Smooth muscle cell (in vitro differentiated cells): ENCODE measurements at regions not wholly inside any gene's neighbourhood (a gene's known extent, or its start where the extent isn't known, plus 50 kb on each side); places are given as distances from the start of the nearest gene placed in this dataset.
A peak's percentile ranks its signal among the peaks of the same experiment; 100 is the strongest.

ENCODE experiments used
- DNase-seq: peaks from one replicate; lab custom pipeline; 2025; ENCODE audit not compliant: unreplicated experiment; lab: John Stamatoyannopoulos, UW
- H2AFZ ChIP-seq: fragments of 200-600 bp; sonication (generic); 2 replicates; pipeline ENCODE4 v1.6.0; 2016; ENCODE audit warnings: antibody characterized with exemption, low read depth, mild to moderate bottlenecking
- H3F3A ChIP-seq: fragments of 200-600 bp; sonication (generic); 2 replicates; pipeline ENCODE4 v1.6.0; 2017; ENCODE audit warnings: antibody characterized with exemption, low read depth
- H3K27ac ChIP-seq: fragments of 200-600 bp; sonication (generic); 2 replicates; pipeline ENCODE4 v1.5.1; 2016; ENCODE audit warnings: low read depth, mild to moderate bottlenecking
- H3K27me3 ChIP-seq: fragments of 200-600 bp; sonication (generic); 2 replicates; pipeline ENCODE4 v1.6.1; 2016; ENCODE audit warnings: low read depth, mild to moderate bottlenecking
- H3K36me3 ChIP-seq: fragments of 200-600 bp; sonication (generic); 2 replicates; pipeline ENCODE4 v1.5.1; 2016; ENCODE audit warnings: low read depth
- H3K4me1 ChIP-seq: fragments of 200-600 bp; sonication (generic); 2 replicates; pipeline ENCODE4 v1.5.1; 2016; ENCODE audit warnings: low read depth
- H3K4me2 ChIP-seq: fragments of 200-600 bp; sonication (generic); 2 replicates; pipeline ENCODE4 v1.6.0; 2016; ENCODE audit warnings: mild to moderate bottlenecking
- H3K4me3 ChIP-seq: fragments of 200-600 bp; sonication (generic); 2 replicates; pipeline ENCODE4 v1.5.1; 2016; ENCODE audit warnings: mild to moderate bottlenecking
- H3K79me2 ChIP-seq: fragments of 200-600 bp; sonication (generic); 2 replicates; pipeline ENCODE4 v1.6.0; 2016; ENCODE audit warnings: low read depth, mild to moderate bottlenecking
- H3K9ac ChIP-seq: fragments of 200-600 bp; sonication (generic); 2 replicates; pipeline ENCODE4 v1.6.0; 2016; ENCODE audit warnings: low read depth
- H3K9me3 ChIP-seq: fragments of 200-600 bp; sonication (generic); replicated peaks from 2 replicates; pipeline ENCODE4 v1.5.1; 2016; ENCODE audit warnings: low read depth
- H4K20me1 ChIP-seq: fragments of 200-600 bp; sonication (generic); 2 replicates; pipeline ENCODE4 v1.6.0; 2016; ENCODE audit warnings: low read depth
- CTCF ChIP-seq: fragments of 200-600 bp; sonication (generic); IDR thresholded peaks from 2 replicates; pipeline ENCODE4 v1.5.1; 2017; ENCODE audit warnings: borderline replicate concordance, mild to moderate bottlenecking, antibody characterized with exemption; ENCODE audit not compliant: insufficient read depth, poor library complexity, severe bottlenecking
- WGBS: methylation state at CpG from one replicate; pipeline ENCODE4 v1.1.7; 2016; ENCODE audit warnings: low lambda C conversion rate; 5-methylcytosine and 5-hydroxymethylcytosine counted together

GRCh38 chr1:9179463-9180110, 50.7 kb upstream of the GPR157 start:
- Histone ChIP-seq H3K36me3 (no peaks in the 10 kb centered on the region), H3K9me3 (no peaks in the 10 kb centered on the region), H3K79me2 (peaks cover 71% of the 10 kb centered on the region), H3K4me3 (no peak overlapping the region), H3K4me1 (peaks cover 8% of the 10 kb centered on the region), H2AFZ (no peak overlapping the region), H3K9ac (no peak overlapping the region), H4K20me1 (peaks cover 71% of the 10 kb centered on the region), H3F3A (no peaks in the 10 kb centered on the region), H3K4me2 (peak overlapping the region; percentile 88), H3K27ac (no peak overlapping the region), H3K27me3 (no peaks in the 10 kb centered on the region)
- WGBS, result 96% methylated on average over 11 of the region's 11 CpGs
- TF ChIP-seq CTCF, result no peak
- no peak for DNase-seq

- Histone ChIP-seq H3K79me2 (peaks cover 65% of the 10 kb centered on the region), H3K9ac (no peak overlapping the region), H3K4me3 (peak overlapping the region; percentile 73), H3K27me3 (no peaks in the 10 kb centered on the region), H3K9me3 (no peaks in the 10 kb centered on the region), H3K27ac (no peak overlapping the region), H3K36me3 (no peaks in the 10 kb centered on the region), H4K20me1 (peaks cover 67% of the 10 kb centered on the region), H3K4me1 (peaks cover 8% of the 10 kb centered on the region), H3K4me2 (peak overlapping the region; percentile 88), H3F3A (no peaks in the 10 kb centered on the region), H2AFZ (no peak overlapping the region)
- 59% methylated on average over 8 of the region's 8 CpGs for WGBS
- no peak for TF ChIP-seq CTCF
- no peak for DNase-seq
Measured at GRCh38 chr1:9180111-9180819, 51.4 kb upstream of the GPR157 start.

- no peaks in the 10 kb centered on the region for H3K36me3 ChIP-seq
- H3K4me1 ChIP-seq, result peaks cover 8% of the 10 kb centered on the region
- peak; percentile 99 for TF ChIP-seq CTCF
- H3K4me2 ChIP-seq, result peak overlapping the region; percentile 88
- peak; percentile 61 for DNase-seq
- H3F3A ChIP-seq, result no peaks in the 10 kb centered on the region
- H3K27ac ChIP-seq, result peak overlapping the region; percentile 85
- 14% methylated on average over 19 of the region's 19 CpGs for WGBS
- H3K27me3 ChIP-seq, result no peaks in the 10 kb centered on the region
- H3K9ac ChIP-seq, result peak overlapping the region; percentile 94
- H3K4me3 ChIP-seq, result peak overlapping the region; percentile 73
- H3K79me2 ChIP-seq, result peaks cover 54% of the 10 kb centered on the region
- H2AFZ ChIP-seq, result no peak overlapping the region
- H4K20me1 ChIP-seq, result peaks cover 56% of the 10 kb centered on the region
- H3K9me3 ChIP-seq, result no peaks in the 10 kb centered on the region
Measured at GRCh38 chr1:9181176-9181906, 52.4 kb upstream of the GPR157 start.
